SKM-1 treated with dmso at 0.1 percent for 144 hours (cell line): ENCODE measurements at regions not wholly inside any gene's neighbourhood (a gene's known extent, or its start where the extent isn't known, plus 50 kb on each side); places are given as distances from the start of the nearest gene placed in this dataset.

Experiments
- DNase-seq: peaks from one replicate; lab custom pipeline; 2025; ENCODE audit not compliant: unreplicated experiment; lab: John Stamatoyannopoulos, UW

DNA sequence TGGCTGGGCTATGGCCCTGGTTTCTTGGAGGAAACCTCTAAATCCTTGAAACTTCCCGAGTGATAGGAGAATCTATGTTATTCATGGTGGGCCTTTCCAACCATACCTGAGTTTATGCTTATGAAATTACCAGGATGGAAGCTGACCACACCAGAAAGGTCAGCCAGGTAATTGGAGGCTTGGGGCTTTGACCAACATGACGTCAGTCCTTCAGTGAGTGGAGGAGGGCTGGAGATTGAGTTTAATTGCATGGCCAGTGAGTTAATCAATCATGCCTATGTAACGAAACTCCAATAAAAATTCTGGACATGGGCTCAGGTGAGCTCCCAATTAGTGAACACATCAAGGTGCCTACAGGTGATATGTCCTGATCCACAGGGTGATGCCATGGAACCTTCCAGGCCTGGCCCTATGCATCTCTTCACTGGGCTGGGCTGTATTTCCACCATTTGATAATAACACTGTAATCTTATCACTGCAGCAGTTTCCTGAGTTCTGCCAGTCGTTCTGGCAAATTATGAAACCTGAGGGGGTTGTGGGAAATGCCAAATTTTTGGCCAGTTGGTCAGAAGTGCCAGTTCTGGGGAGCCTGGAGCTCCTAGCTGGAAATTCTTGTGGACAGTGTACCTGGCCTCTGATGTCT is 106.5 kb downstream of the CDH26 start:
- DNase-seq, result no peak

DNA sequence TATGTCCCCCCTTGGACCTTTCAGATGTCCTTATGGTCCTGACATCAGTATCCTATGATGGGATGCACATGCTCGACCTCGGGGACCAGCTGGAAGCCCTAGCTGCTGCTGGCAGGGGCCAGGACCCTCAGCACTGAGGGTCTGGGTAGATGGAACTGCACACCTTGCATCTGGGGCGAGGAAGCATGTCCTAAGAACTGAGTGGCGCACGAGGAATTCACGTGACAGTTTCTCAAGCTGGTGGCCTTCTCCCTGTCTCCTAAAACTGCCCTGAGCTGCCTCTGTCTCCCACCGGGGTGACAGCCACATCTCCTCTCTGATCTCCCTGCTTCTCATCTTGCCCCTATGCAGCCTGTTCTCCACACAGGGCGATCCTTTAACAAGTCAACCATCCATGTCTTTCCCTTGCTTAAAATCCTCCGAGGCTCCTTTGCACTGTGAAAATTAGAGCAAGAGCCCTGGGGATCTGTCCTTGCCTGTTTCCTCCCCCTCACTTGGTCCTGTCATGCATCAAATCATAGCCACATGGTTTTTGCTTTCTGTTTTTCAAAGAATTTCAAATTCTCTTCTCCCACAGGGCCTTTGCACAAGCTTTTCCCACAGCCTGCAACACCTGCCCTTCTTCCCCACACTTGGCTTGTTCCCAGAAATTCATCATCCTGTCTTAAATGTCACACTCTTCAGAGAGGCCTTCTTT is 107.7 kb downstream of the CDH26 start:
- DNase-seq, result no peak

DNA sequence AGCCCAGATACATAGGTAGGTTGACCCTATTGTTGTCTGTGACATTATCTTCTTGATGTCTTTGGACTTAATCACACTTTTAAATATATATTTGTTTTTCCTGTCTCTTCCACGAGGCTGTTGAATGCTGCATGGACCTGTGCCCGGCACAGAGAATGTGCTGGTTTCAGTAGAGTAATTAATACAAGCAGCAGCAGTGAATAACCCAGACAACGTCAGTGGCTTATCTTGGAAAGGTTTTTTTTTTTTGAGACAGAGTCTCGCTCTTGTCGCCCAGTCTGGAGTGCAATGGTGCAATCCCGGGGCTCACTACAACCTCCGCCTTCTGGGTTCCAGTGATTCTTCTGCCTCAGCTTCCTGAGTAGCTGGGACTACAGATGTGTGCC is 108.2 kb downstream of the CDH26 start:
- no peak for DNase-seq

DNA sequence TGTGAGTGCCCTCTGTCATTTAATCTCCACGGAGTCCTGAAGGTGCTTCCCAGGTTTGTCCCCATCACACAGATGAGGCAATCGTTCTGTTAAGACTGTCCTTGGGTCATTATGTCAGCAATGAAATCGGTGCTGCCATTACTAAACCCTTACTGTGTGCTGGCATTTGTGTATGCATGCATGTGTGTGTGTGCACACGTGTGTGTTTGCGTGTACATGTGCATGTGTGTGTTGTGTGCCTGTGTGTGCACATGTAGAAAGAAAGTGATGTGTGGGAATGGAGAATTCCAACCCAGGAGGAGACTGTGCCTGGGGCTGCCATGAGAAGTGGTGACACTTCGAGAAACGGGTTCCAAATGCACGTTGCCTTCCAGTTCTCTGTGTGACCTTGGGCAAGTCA is 110.3 kb downstream of the CDH26 start:
- DNase-seq, result no peak

DNA sequence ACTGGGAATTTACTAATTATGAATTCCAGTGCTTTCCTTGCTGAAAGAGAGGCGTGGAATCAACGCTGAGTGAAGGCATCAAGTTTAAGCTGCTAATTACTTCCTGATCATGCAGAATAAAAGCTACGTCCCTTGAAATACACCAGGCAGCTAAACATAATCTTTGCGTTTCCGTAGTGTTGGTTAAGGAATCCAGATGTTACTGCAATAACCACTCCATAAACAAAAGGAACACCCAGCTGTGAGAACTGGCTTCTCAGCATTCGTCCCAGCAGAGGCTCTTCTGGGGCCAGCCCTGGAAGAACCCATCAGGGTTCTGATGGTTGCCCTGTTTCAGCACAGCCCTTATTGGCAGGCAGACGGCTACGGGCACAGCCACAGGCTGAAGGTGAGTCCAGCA is 111.4 kb downstream of the CDH26 start:
- DNase-seq, result no peak

DNA sequence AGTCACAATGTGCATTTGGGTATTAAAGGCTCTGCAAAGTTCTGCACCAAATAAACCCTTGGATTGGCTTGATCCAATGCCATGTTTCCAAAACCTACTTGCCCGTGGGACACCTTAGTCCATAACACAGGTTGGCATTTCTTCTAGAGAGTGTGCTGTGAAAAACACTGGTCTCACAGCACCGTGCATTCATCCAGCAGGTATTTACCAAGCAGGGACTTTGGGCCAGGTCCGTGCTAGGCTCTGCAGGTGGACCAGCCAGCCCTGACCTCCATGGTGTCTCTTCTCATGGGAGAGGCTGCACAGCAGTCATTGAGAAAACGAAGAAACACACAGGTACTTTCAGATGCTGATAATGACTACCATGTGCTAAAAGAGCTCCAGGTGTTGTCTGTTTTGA is 112.6 kb downstream of the CDH26 start:
- DNase-seq, result no peak

DNA sequence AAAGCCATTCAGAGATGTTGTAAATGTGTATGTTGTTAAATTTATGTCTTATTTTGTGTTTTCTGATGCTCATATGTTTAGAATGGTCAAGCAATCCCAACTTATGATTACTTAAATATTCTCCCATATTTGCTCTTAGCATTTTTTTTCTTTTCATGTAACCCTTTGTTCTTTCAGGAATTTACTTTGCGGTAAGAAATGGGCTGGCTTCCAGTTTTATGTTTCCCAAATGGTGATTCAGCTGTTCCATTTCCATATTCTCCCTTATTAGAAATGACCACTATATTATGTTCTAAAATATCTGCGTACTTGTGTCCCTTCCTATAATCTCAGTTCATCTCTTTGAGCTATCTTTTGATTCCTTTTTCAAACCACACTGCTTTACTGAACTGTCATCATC is 113.7 kb downstream of the CDH26 start:
- DNase-seq, result no peak

DNA sequence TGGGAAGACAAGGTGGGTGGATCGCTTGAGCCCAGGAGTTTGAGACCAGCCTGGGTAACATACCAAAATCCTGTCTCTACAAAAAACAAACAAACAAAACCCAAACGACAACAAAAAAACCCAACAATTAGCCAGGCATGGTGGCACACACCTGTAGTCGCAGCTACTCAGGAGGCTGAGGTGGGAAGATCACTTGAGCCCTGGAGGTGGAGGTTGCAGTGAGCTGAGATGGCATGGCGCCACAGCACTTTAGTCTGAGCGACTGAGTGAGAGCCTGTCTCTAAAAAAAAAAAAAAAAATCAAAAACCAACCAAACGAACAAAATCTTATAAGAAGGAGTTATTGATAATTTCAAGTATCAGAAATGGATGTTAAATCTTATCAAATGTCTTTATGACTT is 114.9 kb downstream of the CDH26 start:
- no peak for DNase-seq

DNA sequence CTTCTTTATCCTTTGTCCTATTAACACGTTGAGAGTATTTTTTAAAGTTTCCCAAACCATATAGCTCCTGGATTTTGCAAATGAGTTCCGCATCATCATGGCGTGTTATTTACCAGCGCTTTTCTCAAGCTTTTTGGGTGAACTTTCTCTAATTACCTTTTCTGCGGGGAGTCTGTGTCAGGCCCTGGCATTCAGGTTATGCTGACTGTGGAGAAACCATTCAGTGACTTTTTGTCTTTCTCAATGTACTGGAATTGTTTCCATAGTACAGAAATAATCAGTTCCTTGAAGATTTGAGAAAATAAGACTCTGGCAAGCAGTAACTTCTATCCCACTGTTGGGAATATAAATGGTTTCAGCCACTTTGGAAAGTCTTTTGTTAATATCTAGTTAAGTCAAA is 115.3 kb downstream of the CDH26 start:
- no peak for DNase-seq

DNA sequence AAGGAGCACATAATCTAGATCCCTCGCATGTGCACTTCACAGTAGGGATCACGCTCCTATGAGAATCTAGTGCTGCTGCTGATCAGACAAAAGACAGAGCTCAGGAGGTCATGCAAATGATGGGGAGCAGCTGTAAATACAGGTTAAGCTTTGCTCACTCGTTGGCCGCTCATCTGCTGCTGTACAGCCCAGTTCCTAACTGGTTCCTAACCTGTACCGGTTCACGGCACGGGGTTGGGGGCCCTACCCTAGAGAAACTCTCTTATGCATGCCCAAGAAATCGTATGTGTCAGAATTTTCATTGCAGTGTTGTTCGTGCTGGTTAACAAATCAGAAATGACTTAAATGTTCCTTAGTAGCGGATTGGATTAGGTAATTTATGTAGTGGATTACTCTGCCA is 116.1 kb downstream of the CDH26 start:
- no peak for DNase-seq

DNA sequence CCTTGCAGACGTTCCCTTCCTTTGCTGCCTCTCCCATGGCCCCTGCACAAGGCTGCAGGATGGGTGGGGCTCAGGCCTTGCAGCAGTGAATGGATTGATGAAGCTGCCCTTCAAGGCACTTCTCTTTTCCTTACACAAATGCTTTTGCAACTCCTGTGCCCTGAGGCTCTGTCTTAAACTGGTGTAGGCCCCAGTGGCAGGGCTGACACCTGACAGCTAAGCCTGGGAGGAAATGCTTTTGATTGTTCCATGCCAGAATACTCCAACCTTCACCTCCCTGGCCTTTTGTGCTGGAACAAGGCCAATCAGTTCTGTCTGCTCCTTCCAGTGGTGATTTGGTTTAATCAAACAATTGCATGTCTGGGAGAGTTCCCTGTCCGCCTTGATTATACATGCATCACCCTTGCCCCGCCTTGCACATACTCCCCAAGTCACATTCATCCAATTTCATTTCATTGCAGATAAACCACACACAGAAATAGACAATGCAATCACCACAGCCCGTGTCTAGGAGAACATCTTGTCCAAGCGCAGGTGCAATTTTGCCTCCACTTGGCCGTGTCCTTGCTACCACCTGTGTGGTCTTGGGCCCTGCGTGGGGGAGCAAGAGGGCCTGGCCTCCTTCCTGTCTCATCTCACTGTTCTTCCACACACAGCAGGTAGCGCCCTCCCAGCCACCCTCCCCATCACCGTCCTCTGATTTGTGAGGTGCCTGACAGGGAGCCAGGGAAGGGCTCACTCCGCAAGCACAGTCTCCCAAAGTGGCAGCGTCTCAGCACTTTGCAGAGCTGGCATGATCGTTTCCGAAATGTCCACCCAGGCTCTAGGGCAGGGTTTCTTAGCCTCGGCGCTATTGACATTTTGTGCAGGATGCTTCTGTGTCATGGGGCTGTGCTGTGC is 120.4 kb downstream of the CDH26 start:
- DNase-seq, result peak; percentile 77

DNA sequence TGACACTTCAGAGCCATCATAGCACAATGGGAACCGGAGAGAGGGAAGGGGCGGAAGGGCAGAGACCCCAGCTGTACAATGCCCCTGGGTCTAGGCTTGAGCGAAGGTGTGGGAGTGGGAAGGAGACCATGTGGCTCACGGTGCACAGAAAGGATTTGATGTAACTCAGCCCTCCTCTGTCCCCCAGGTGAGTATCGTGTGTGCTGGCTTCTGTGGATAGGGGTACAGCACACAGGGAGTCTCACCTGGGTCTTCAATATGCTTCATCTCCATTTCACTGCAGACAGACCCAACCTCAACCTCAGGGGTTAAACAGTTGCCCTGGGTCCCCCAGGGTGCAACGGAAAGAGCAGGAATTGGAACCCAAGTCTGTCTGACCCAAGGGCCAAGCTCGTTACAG is 122.2 kb downstream of the CDH26 start:
- no peak for DNase-seq

DNA sequence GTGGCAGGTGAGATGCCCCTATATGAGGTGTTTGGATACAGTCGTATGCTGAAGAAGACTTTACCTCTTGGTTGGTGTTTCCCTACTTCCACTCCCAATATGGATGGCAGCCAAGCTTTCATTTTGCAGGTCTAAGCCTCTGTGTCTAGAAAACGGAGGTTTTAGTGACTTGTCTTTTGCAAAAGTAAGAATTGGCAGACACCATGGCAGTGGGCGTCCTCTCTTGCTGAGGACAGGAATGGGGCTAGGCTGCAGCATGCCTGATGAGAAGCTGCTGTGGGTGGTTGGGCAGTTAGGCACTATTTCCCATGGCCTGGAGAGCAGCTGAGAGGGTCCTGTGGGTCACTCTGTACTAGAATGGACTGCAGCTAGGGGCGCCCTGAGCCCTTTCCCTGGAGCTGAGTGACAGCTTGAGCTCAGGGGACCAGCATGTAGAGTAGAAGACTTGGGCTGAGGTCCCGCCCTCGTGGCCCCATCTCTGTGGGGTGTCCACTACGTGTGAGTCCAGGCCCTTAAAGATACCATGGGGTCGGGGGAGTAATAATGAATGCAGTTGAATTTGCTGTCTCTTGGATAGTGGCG is 127.4 kb downstream of the CDH26 start:
- DNase-seq, result no peak

DNA sequence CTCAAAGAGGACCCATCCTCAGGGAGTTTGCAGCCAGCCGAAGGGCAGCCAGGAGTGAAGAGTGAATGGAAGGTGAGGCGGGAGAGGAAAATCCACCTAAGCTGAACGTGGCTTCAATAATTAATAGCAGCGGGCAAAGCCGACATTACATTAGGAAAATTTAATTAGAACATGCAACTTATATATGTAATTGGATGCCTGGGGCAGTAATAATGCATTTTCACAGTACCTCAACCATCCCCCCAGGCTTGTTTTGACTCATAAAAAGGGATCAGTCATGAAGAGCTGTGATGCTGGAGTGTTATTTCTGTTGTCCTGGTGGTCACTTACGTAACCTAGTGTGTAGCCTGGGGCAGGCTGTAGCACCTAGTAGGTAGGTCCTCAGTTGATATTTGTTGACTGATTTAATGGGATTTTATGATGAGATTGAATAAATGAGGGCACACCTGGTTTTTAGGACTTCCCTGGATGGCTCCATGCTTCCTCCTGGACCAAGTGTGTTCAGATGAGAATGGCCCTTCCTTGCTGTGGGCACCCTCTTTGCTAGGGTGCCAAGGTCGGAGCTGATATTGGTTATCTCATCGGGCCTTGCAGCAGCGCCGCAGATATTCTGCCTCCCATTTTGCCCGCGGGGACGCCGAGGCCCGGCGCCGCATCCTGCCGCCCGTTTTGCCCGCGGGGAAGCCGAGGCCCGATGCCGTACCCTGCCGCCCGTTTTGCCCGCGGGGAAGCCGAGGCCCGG is 128.8 kb downstream of the CDH26 start:
- DNase-seq, result no peak

DNA sequence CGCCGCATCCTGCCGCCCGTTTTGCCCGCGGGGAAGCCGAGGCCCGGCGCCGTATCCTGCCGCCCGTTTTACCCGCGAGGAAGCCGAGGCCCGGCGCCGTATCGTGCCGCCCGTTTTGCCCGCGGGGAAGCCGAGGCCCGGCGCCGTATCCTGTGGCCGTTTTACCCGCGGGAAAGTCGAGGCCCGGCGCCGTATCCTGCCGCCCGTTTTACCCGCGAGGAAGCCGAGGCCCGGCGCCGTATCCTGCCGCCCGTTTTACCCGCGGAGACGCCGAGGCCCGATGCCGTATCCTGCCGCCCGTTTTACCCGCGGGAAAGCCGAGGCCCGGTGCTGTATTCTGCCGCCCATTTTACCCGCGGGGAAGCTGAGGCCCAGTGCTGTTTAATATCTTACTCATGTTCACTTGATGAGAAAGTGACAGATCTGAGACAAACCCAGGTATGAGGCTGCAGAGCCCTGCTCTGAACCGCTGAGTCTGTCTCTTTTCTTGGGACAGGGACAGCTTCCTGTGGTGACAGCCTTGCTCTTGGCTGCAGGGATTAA is 129.4 kb downstream of the CDH26 start:
- DNase-seq, result no peak

DNA sequence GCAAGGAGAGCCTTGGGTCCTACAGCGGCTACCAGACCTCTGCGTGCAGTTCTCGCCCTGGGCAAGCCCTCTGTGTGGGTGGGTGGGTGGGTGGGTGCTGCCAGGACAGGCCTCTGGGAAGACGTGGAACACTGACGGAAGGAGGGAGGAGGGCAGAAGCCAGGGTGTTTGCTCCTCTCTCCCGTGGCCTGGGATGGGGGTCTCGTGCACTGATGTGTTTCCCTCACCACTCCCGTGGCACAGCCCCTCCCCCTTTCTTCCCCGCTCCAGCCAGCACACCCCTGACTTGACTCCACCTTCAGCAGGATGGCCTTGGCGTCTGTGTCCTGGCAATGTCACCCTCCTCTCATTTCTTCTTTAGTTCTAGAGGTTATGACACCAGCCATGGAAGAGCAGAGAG is 130.0 kb downstream of the CDH26 start:
- no peak for DNase-seq

DNA sequence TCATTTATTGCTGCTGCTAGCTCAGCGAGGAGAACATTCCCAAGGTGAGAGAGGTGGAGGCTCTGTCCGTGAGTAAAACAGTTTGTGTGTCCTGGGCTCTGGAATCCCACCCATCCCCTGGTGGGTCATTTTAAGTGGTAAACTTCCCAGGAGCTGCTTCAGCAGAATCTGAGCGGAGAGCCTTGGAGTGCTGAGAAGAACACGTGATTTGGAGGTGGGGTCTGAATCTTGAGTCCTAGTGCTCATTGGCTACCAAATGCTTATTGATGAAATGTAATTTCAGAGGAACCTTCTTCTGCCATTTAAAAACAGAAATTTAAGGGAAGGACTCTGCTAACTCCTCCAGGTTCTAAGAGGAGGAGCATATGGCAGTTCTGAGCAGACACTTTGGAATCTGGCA is 132.4 kb downstream of the CDH26 start:
- no peak for DNase-seq

DNA sequence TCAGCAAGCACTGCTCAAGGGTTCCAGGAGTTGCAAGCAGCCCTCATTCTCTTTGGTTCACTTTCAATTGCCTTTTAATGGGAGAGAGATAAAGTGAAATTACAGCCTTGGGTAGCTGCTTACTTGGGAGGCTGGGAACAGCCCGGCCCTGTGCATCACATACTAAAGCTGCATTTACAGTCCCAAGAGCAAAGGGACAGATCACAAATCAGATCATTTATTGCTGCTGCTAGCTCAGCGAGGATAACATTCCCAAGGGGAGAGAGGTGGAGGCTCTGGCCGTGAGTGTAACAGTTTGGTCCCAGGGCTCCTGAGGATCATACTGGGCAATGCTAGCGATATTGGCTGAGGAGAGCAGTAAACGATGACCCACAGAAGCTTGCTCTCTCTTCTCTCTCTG is 133.1 kb downstream of the CDH26 start:
- DNase-seq, result no peak

DNA sequence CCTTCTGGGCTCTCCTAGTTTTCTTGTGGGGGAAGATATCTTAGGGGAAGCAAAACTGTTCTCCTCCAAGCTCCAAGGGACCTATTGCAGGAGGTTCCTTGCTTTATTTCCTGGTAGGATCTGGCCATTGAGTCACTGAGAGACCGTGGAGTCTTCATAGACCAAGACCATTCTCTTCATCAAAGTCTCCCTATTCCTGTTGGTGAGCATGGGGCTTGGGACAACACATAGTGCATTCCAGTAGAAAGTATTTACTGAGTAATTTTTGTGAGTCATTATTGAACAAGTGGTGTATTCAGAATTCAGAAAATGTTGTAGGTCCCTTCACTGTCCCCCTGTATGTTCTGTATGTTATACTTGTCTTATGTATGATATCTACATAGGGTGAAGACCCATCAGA is 133.6 kb downstream of the CDH26 start:
- DNase-seq, result no peak

DNA sequence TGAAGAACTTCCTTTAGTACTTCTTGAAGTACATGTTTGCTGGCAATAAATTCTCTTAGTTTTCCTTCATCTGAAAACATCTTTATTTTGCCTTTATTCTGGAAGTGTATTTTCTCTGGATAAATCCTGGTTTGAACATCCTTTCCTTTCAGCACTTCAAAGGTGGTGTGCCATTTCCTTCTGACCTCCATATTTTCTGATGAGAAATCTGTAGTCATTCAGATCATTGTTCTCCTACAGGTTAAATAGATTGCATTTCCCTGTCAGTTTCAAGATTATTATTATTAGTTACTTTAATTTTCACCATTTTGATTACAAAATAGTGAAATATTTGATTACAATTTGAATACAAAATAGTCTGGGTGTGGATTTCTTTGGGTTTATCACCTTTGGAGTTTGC is 134.5 kb downstream of the CDH26 start:
- no peak for DNase-seq

DNA sequence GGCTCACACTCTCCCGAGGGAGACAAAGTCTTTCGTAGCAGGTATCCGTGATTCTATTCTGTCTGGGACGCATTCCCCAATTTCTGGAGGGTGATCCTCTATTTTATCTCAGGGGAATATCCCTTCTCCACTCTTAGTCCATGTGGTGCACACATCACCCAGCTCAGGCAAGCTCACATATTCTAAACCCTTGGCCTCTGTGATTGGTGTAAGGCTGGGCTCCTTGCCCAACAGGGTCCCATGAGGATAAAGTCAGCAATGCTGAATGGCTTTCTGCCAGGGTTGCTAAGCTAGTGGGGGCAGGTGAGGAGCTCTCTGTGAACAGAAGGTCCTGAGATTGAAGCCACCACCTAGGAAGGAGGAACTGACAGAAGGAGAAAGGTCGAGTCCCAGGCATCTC is 137.2 kb downstream of the CDH26 start:
- no peak for DNase-seq
